Spleen (tissue), 11 donors: ENCODE measurements at regions not wholly inside any gene's neighbourhood (a gene's known extent, or its start where the extent isn't known, plus 50 kb on each side); places are given as distances from the start of the nearest gene placed in this dataset.

Source experiments
- DNase-seq: peaks from one replicate; pipeline ENCODE4 v3.0.0-alpha.2; 2020
- H3K27ac ChIP-seq, 8 donors: fragments of 200-600 bp; sonication (generic) in 7 of 8; 1 replicate in 4 of 8; 2 replicates in 4 of 8; pipeline versions ENCODE4 v1.5.0 to v1.8.0; 2016 to 2021; ENCODE audit warnings: inconsistent platforms in 4 of 8, mild to moderate bottlenecking in 4 of 8, moderate library complexity in 1 of 8
- H3K27me3 ChIP-seq, 7 donors: fragments of 200-600 bp; sonication (generic) in 6 of 7; replicated peaks in 1 of 7; 1 replicate in 4 of 7; 2 replicates in 3 of 7; pipeline versions ENCODE4 v1.5.0 to v1.8.0; 2016 to 2021; ENCODE audit warnings: inconsistent platforms in 3 of 7, mild to moderate bottlenecking in 1 of 7
- H3K36me3 ChIP-seq, 6 donors: fragments of 200-600 bp; sonication (generic) in 5 of 6; 1 replicate in 4 of 6; 2 replicates in 2 of 6; pipeline versions ENCODE4 v1.5.0 to v1.8.0; 2016 to 2021; ENCODE audit warnings: inconsistent platforms in 2 of 6
- H3K4me1 ChIP-seq, 6 donors: fragments of 200-600 bp; sonication (generic) in 5 of 6; 1 replicate in 3 of 6; 2 replicates in 3 of 6; pipeline versions ENCODE4 v1.5.0 to v1.8.0; 2016 to 2021; ENCODE audit warnings: inconsistent platforms in 3 of 6
- H3K4me3 ChIP-seq, 8 donors: fragments of 200-600 bp; sonication (generic) in 7 of 8; 1 replicate in 4 of 8; 2 replicates in 4 of 8; pipeline versions ENCODE4 v1.5.0 to v1.8.0; 2016 to 2021; ENCODE audit warnings: inconsistent platforms in 4 of 8, mild to moderate bottlenecking in 4 of 8, moderate library complexity in 2 of 8
- H3K9me3 ChIP-seq, 8 donors: fragments of 200-600 bp; sonication (generic) in 7 of 8; 1 replicate in 4 of 8; 2 replicates in 4 of 8; pipeline versions ENCODE4 v1.5.0 to v1.8.0; 2016 to 2021; ENCODE audit warnings: inconsistent platforms in 4 of 8
- CTCF ChIP-seq, 11 experiments: fragments of 200-600 bp in 7 of 11; fragments of 450-650 bp in 4 of 11; sonication (generic) in 4 of 11; IDR thresholded peaks in 8 of 11; conservative IDR thresholded peaks in 3 of 11; 1 replicate in 7 of 11; 2 replicates in 4 of 11; pipeline versions ENCODE4 v1.4.0 to v1.8.0; 2016 to 2021; ENCODE audit warnings: antibody characterized with exemption in 11 of 11, inconsistent platforms in 4 of 11, mild to moderate bottlenecking in 1 of 11
- POLR2A ChIP-seq, 3 donors: fragments of 450-650 bp; IDR thresholded peaks; one replicate each; pipeline ENCODE4 v1.5.1; 2017; ENCODE audit warnings: antibody characterized with exemption in 3 of 3, mild to moderate bottlenecking in 1 of 3
- POLR2AphosphoS5 ChIP-seq, 3 donors: sonication (generic); formaldehyde crosslinking; IDR thresholded peaks; one replicate each; pipeline ENCODE4 v1.5.1; 2017; ENCODE audit warnings: antibody characterized with exemption in 3 of 3
- WGBS, 5 donors: extraction: QIAGEN DNeasy Blood & Tissue Kit in 3 of 5; methylation state at CpG; one replicate each; pipeline versions ENCODE4 v1.1.5 to v1.1.7; 2013 to 2018; 5-methylcytosine and 5-hydroxymethylcytosine counted together
- intact Hi-C: fragments of 100-400 bp; cut with DNase I; formaldehyde crosslinking; loops from one replicate; pipeline ENCODE4 v1.15.0; 2023; ENCODE audit warnings: low total_unique reads
- donor health status: healthy with polysubstance abuse.
- donor health status: DM: no; HTN: no; CAD: no; lungs with moderate emphysema.
- donor health status: DM: no; HTN: no; CAD: no.
- donor health status: Bipolar disorder and iron deficiency.
- donor health status: healthy.
- donor health status: DM: no; HTN: no; CAD: no.
- donor health status: DM: yes; HTN: yes; CAD: no.

GRCh38 chr2:237184919-237185552 is 99.3 kb downstream of the COPS8 start:
- Histone ChIP-seq H3K9me3 (no peaks in the 10 kb centered on the region), H3K27ac (no peak overlapping the region), H3K4me3 (no peak overlapping the region), H3K36me3 (no peaks in the 10 kb centered on the region), H3K27me3 (peaks cover 0 to 19% (median 0%) of the 10 kb centered on the region in 7 donors), H3K4me1 (no peaks in the 10 kb centered on the region)
- TF ChIP-seq POLR2AphosphoS5 (IDR thresholded peaks at IDR 0.05): no peak
- TF ChIP-seq POLR2A (IDR thresholded peaks at IDR 0.05): no peak
- no peak for TF ChIP-seq CTCF (IDR thresholded peaks at IDR 0.05 in 8 of 11, conservative IDR thresholded peaks at IDR 0.05 in 3 of 11)
- intact Hi-C loops: no loop called here
- no peak for DNase-seq
- WGBS, 5 donors: 73 to 79% (median 78%) methylated on average over 9 of the region's 9 CpGs

- TF ChIP-seq CTCF (IDR thresholded peaks at IDR 0.05 in 8 of 11, conservative IDR thresholded peaks at IDR 0.05 in 3 of 11) (no peak), POLR2A (IDR thresholded peaks at IDR 0.05) (no peak)
- no peaks in the 10 kb centered on the region for H3K9me3 ChIP-seq
- intact Hi-C loops: no loop called here
- WGBS, 5 donors: 61 to 69% (median 65%) methylated on average over 7 of the region's 7 CpGs
- no peak overlapping the region for H3K27ac ChIP-seq
- H3K4me1 ChIP-seq: no peaks in the 10 kb centered on the region
- no peak for DNase-seq
- H3K4me3 ChIP-seq: no peak overlapping the region
- no peaks in the 10 kb centered on the region for H3K36me3 ChIP-seq
- peaks cover 0 to 19% (median 0%) of the 10 kb centered on the region in 7 donors for H3K27me3 ChIP-seq
These were observed 99.8 kb downstream of the COPS8 start for GRCh38 chr2:237185553-237185925.

- TF ChIP-seq POLR2A (IDR thresholded peaks at IDR 0.05): no peak
- TF ChIP-seq POLR2AphosphoS5 (IDR thresholded peaks at IDR 0.05): no peak
- TF ChIP-seq CTCF (IDR thresholded peaks at IDR 0.05 in 8 of 11, conservative IDR thresholded peaks at IDR 0.05 in 3 of 11): no peak
- 89 to 95% (median 92%) methylated on average over 5 of the region's 5 CpGs for WGBS, 5 donors
- peaks cover 0 to 31% (median 0%) of the 10 kb centered on the region in 7 donors for H3K27me3 ChIP-seq
- no peak for DNase-seq
- no peak overlapping the region for H3K4me3 ChIP-seq
- intact Hi-C loops: no loop called here
- no peak overlapping the region for H3K27ac ChIP-seq
- H3K4me1 ChIP-seq: no peaks in the 10 kb centered on the region
- H3K36me3 ChIP-seq: no peaks in the 10 kb centered on the region
- no peaks in the 10 kb centered on the region for H3K9me3 ChIP-seq
These were observed 104.1 kb downstream of the COPS8 start for GRCh38 chr2:237189799-237190198.

- no peak for TF ChIP-seq POLR2AphosphoS5 (IDR thresholded peaks at IDR 0.05)
- TF ChIP-seq CTCF (IDR thresholded peaks at IDR 0.05 in 8 of 11, conservative IDR thresholded peaks at IDR 0.05 in 3 of 11): no peak
- no peak for TF ChIP-seq POLR2A (IDR thresholded peaks at IDR 0.05)
- DNase-seq: no peak
- 66 to 82% (median 78%) methylated on average over 7 of the region's 7 CpGs for WGBS, 5 donors
These were observed 105.5 kb downstream of the COPS8 start for GRCh38 chr2:237190966-237191713.

More at GRCh38 chr2:237190966-237191713, 105.5 kb downstream of the COPS8 start:
- peak overlapping the region in 2 of 8 donors; percentile 20 to 33 for H3K27ac ChIP-seq
- intact Hi-C loops: no loop called here
- no peaks in the 10 kb centered on the region for H3K9me3 ChIP-seq
- no peaks in the 10 kb centered on the region for H3K36me3 ChIP-seq
- H3K4me1 ChIP-seq: no peaks in the 10 kb centered on the region
- no peak overlapping the region for H3K4me3 ChIP-seq
- H3K27me3 ChIP-seq: peaks cover 0 to 22% (median 0%) of the 10 kb centered on the region in 7 donors
